ENCODE measurements at regions not wholly inside any gene's neighbourhood (a gene's known extent, or its start where the extent isn't known, plus 50 kb on each side); places are given as distances from the start of the nearest gene placed in this dataset.

DNA sequence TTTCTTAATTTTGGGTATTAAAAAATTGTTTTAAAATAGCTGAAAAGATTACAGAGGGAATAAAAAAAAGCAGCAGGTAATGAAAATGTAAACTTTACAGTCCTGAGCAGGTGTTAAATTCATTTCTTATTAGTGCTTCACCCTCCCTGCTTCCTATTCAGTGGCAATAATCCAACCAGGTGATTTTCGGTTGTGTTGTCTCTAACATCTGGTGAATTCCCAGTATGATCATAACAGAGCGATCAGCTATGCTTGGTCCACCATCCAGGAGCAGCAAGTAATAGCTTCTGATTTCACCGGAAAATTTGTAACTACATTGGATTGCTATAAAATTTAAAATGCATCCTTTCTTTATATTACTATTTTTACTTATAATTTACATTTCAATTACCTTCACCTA is 673.1 kb downstream of the SOCS6 start:
- no peak overlapping the region for H3K4me2 ChIP-seq (ENCODE audit: low read depth, low read length)
- H3K27ac ChIP-seq (ENCODE audit: low read length) = no peak overlapping the region
- no peak overlapping the region for H2AFZ ChIP-seq (ENCODE audit: low read length)
- H3K9me3 ChIP-seq (replicated peaks; ENCODE audit: insufficient read depth, low read length) = no peaks in the 10 kb centered on the region
- TF ChIP-seq EZH2 (optimal IDR thresholded peaks at IDR 0.05; ENCODE audit: low read depth, low read length) = no peak
- TF ChIP-seq, protein P1, sequence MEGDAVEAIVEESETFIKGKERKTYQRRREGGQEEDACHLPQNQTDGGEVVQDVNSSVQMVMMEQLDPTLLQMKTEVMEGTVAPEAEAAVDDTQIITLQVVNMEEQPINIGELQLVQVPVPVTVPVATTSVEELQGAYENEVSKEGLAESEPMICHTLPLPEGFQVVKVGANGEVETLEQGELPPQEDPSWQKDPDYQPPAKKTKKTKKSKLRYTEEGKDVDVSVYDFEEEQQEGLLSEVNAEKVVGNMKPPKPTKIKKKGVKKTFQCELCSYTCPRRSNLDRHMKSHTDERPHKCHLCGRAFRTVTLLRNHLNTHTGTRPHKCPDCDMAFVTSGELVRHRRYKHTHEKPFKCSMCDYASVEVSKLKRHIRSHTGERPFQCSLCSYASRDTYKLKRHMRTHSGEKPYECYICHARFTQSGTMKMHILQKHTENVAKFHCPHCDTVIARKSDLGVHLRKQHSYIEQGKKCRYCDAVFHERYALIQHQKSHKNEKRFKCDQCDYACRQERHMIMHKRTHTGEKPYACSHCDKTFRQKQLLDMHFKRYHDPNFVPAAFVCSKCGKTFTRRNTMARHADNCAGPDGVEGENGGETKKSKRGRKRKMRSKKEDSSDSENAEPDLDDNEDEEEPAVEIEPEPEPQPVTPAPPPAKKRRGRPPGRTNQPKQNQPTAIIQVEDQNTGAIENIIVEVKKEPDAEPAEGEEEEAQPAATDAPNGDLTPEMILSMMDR (IDR thresholded peaks at IDR 0.05; ENCODE audit: low read length) = no peak
- TF ChIP-seq EZH2phosphoT487 (IDR thresholded peaks at IDR 0.05; ENCODE audit: low read length) = no peak
- H3K27me3 ChIP-seq (replicated peaks; ENCODE audit: insufficient read depth, low read length) = no peaks in the 10 kb centered on the region
- DNase-seq = no peak
- H3K9ac ChIP-seq (ENCODE audit: low read length) = no peak overlapping the region
- H3K4me1 ChIP-seq (ENCODE audit: low read length) = no peaks in the 10 kb centered on the region
- no peaks in the 10 kb centered on the region for H3K9me2 ChIP-seq (replicated peaks; ENCODE audit: insufficient read depth, low read length)
- H3K36me3 ChIP-seq (replicated peaks; ENCODE audit: insufficient read depth, low read length) = no peaks in the 10 kb centered on the region
- no peaks in the 10 kb centered on the region for H3K79me2 ChIP-seq (ENCODE audit: low read length)
- no peak overlapping the region for H3K4me3 ChIP-seq (ENCODE audit: low read length)
- H4K20me1 ChIP-seq (ENCODE audit: insufficient read depth, low read length) = no peaks in the 10 kb centered on the region
- no peaks in the 10 kb centered on the region for H3F3A ChIP-seq (ENCODE audit: insufficient read depth, low read length)

DNA sequence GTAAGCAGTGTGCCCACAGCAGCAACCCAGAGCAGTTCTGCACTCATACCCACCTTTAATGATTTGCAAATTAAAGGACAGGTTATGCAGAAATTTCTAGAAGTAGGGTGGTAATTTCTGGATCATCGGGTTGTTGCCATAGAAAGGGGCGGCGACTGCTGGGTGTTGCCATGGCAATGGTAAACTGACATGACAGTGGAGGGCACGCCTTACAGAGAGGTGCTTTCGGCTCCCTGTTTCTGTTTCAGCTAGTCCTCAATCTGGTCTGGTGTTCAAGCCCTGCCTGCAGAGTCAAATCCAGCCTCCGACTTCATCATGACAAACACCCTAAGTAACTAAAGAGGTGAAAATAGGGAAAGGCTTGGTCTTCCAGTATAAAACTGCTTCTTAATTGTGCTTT is 667.7 kb downstream of the SOCS6 start:
- no peak overlapping the region for H3K9ac ChIP-seq (ENCODE audit: low read length)
- no peak for DNase-seq
- no peaks in the 10 kb centered on the region for H3K79me2 ChIP-seq (ENCODE audit: low read length)
- no peaks in the 10 kb centered on the region for H3K27me3 ChIP-seq (replicated peaks; ENCODE audit: insufficient read depth, low read length)
- H3K9me2 ChIP-seq (replicated peaks; ENCODE audit: insufficient read depth, low read length) = no peaks in the 10 kb centered on the region
- H3K4me3 ChIP-seq (ENCODE audit: low read length) = no peak overlapping the region
- no peak overlapping the region for H3K27ac ChIP-seq (ENCODE audit: low read length)
- no peak overlapping the region for H2AFZ ChIP-seq (ENCODE audit: low read length)
- H3K4me1 ChIP-seq (ENCODE audit: low read length) = no peaks in the 10 kb centered on the region
- H3K9me3 ChIP-seq (replicated peaks; ENCODE audit: insufficient read depth, low read length) = no peaks in the 10 kb centered on the region
- no peak overlapping the region for H3K4me2 ChIP-seq (ENCODE audit: low read depth, low read length)
- H4K20me1 ChIP-seq (ENCODE audit: insufficient read depth, low read length) = no peaks in the 10 kb centered on the region
- H3F3A ChIP-seq (ENCODE audit: insufficient read depth, low read length) = no peaks in the 10 kb centered on the region
- TF ChIP-seq, protein P1 (IDR thresholded peaks at IDR 0.05; ENCODE audit: low read length) = no peak
- TF ChIP-seq EZH2 (optimal IDR thresholded peaks at IDR 0.05; ENCODE audit: low read depth, low read length) = no peak
- no peak for TF ChIP-seq EZH2phosphoT487 (IDR thresholded peaks at IDR 0.05; ENCODE audit: low read length)
- no peaks in the 10 kb centered on the region for H3K36me3 ChIP-seq (replicated peaks; ENCODE audit: insufficient read depth, low read length)

DNA sequence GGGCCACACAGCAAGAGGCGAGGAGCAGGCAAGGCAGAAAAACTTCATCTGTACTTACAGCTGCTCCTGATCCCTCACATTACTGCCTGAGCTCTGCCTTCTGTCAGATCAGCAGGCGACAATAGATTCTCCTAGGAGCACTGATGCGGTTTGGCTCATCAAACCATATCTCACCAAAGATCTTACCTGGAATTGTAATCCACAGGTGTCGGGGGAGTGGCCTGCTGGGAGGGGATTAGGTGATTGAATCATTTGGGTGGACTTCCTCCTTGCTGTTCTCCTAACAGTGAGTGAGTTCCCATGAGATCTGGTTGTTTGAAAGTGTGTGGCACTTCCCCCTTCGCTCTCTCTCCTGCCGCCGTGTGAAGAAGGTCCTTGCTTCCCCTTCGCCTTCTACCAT is 647.3 kb downstream of the SOCS6 start:
- no peak overlapping the region for H2AFZ ChIP-seq (ENCODE audit: low read length)
- peaks cover 11% of the 10 kb centered on the region for H3K4me1 ChIP-seq (ENCODE audit: low read length)
- no peak overlapping the region for H3K4me2 ChIP-seq (ENCODE audit: low read depth, low read length)
- no peaks in the 10 kb centered on the region for H3F3A ChIP-seq (ENCODE audit: insufficient read depth, low read length)
- no peak overlapping the region for H3K9ac ChIP-seq (ENCODE audit: low read length)
- H3K36me3 ChIP-seq (replicated peaks; ENCODE audit: insufficient read depth, low read length) = no peaks in the 10 kb centered on the region
- no peaks in the 10 kb centered on the region for H4K20me1 ChIP-seq (ENCODE audit: insufficient read depth, low read length)
- DNase-seq = no peak
- H3K9me3 ChIP-seq (replicated peaks; ENCODE audit: insufficient read depth, low read length) = no peaks in the 10 kb centered on the region
- no peak overlapping the region for H3K4me3 ChIP-seq (ENCODE audit: low read length)
- no peaks in the 10 kb centered on the region for H3K9me2 ChIP-seq (replicated peaks; ENCODE audit: insufficient read depth, low read length)
- TF ChIP-seq EZH2phosphoT487 (IDR thresholded peaks at IDR 0.05; ENCODE audit: low read length) (no peak), EZH2 (optimal IDR thresholded peaks at IDR 0.05; ENCODE audit: low read depth, low read length) (no peak)
- TF ChIP-seq, protein P1 (IDR thresholded peaks at IDR 0.05; ENCODE audit: low read length) = no peak
- H3K27ac ChIP-seq (ENCODE audit: low read length) = no peak overlapping the region
- H3K27me3 ChIP-seq (replicated peaks; ENCODE audit: insufficient read depth, low read length) = no peaks in the 10 kb centered on the region
- H3K79me2 ChIP-seq (ENCODE audit: low read length) = no peaks in the 10 kb centered on the region
